ENCODE measurements at regions not wholly inside any gene's neighbourhood (a gene's known extent, or its start where the extent isn't known, plus 50 kb on each side); places are given as distances from the start of the nearest gene placed in this dataset.

DNA sequence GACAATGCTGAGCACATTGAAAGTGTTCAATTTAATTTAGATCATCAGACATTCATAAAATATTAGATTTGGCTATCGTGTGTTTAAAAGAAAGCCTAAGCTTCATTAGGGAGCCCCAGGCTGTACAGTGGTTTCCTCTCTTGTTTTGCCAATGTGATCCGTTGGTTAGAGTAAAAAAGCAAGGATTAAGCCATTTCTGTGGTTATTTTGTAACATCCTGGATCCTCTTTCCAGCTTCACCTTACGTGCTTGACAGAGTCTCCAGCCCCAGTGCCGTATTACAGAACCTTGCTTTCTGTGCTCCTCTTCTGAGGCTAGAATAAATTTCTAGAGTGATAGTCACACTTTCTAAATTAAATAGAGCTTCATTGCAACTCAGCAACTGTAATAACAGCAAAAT, 289.3 kb upstream of the LINC00305 start:
- H3K27me3 ChIP-seq (ENCODE audit: control insufficient read depth in 1 of 2, insufficient read depth in 2 of 2, low read length in 2 of 2) = no peaks in the 10 kb centered on the region
- TF ChIP-seq ZNF18 (CRISPR knock-in tag; IDR thresholded peaks at IDR 0.05; ENCODE audit: insufficient replicate concordance) = no peak
- TF ChIP-seq, protein P1, sequence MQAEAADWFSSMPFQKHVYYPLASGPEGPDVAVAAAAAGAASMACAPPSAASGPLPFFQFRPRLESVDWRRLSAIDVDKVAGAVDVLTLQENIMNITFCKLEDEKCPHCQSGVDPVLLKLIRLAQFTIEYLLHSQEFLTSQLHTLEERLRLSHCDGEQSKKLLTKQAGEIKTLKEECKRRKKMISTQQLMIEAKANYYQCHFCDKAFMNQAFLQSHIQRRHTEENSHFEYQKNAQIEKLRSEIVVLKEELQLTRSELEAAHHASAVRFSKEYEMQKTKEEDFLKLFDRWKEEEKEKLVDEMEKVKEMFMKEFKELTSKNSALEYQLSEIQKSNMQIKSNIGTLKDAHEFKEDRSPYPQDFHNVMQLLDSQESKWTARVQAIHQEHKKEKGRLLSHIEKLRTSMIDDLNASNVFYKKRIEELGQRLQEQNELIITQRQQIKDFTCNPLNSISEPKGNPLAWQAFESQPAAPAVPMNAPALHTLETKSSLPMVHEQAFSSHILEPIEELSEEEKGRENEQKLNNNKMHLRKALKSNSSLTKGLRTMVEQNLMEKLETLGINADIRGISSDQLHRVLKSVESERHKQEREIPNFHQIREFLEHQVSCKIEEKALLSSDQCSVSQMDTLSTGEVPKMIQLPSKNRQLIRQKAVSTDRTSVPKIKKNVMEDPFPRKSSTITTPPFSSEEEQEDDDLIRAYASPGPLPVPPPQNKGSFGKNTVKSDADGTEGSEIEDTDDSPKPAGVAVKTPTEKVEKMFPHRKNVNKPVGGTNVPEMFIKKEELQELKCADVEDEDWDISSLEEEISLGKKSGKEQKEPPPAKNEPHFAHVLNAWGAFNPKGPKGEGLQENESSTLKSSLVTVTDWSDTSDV (CRISPR knock-in tag; IDR thresholded peaks at IDR 0.05) = no peak
- TF ChIP-seq ZNF280D (CRISPR knock-in tag; IDR thresholded peaks at IDR 0.05) = no peak
- TF ChIP-seq TBX3 (IDR thresholded peaks at IDR 0.05; ENCODE audit: borderline replicate concordance) = no peak
- TF ChIP-seq PRDM10 (CRISPR knock-in tag; IDR thresholded peaks at IDR 0.05; ENCODE audit: low read depth) = no peak
- FAIRE-seq (no peak), DNase-seq (ENCODE audit: low spot score) (no peak), ATAC-seq (no peak)
- H3K9me3 ChIP-seq (ENCODE audit: low read length) = peaks cover 40% of the 10 kb centered on the region
- no peak overlapping the region for H2AFZ ChIP-seq (ENCODE audit: low read length)
- in situ Hi-C loops (cut with HindIII; ENCODE audit: extremely low pct_ligation_motif_present, low pct_unique_long_range_greater_than_20kb) = no loop called here
- no peak overlapping the region for H3K27ac ChIP-seq (ENCODE audit: extremely low read length, insufficient read depth, low read length)
- no peaks in the 10 kb centered on the region for H3K36me3 ChIP-seq (replicated peaks in 1 of 2; ENCODE audit: control insufficient read depth in 1 of 2, insufficient read depth in 2 of 2, low read length in 2 of 2)
- ChIA-PET CTCF (ENCODE audit: low intra/inter-chr PET ratio, low total read pairs) (no interaction called here), POLR2A (no interaction called here)
- no peak overlapping the region for H3K9ac ChIP-seq (ENCODE audit: insufficient read depth, low read depth, low read length)
- no peak overlapping the region for H3K4me3 ChIP-seq (replicated peaks in 1 of 3; ENCODE audit: insufficient read depth in 1 of 3, low read depth in 2 of 3, low read length in 3 of 3)
- intact Hi-C loops (cut with micrococcal nuclease; ENCODE audit: unreplicated experiment) = no loop called here
- no peaks in the 10 kb centered on the region for H3K79me2 ChIP-seq (ENCODE audit: insufficient read depth, low read length)
- H4K20me1 ChIP-seq (ENCODE audit: insufficient read depth, low read length) = no peaks in the 10 kb centered on the region
- H3K4me1 ChIP-seq (ENCODE audit: insufficient read depth, low read length) = no peaks in the 10 kb centered on the region
- H3K4me2 ChIP-seq (ENCODE audit: low read depth, low read length) = no peak overlapping the region
- BruUV-seq (replicated peaks) = no TSS peak
- 0% methylated on average over 4 of the region's 4 CpGs for WGBS (ENCODE audit: low lambda C conversion rate)
